PC-9 (cell line): ENCODE measurements at regions not wholly inside any gene's neighbourhood (a gene's known extent, or its start where the extent isn't known, plus 50 kb on each side); places are given as distances from the start of the nearest gene placed in this dataset.

Experiments
- EZH2 ChIP-seq: fragments of 200-600 bp; sonication (generic); IDR thresholded peaks from 2 replicates; pipeline ENCODE4 v1.8.0; 2017; ENCODE audit warnings: antibody characterized with exemption, low read depth
- TF ChIP-seq, protein P1 (sequence below): fragments of 200-600 bp; sonication (generic); conservative IDR thresholded peaks from 2 replicates; pipeline ENCODE4 v1.6.1; 2017; ENCODE audit warnings: mixed run types, antibody characterized with exemption, mild to moderate bottlenecking, moderate library complexity

GRCh38 chrX:99469439-99469838 is 940.6 kb downstream of the PCDH19 start:
- TF ChIP-seq EZH2 = no peak
- TF ChIP-seq, protein P1, sequence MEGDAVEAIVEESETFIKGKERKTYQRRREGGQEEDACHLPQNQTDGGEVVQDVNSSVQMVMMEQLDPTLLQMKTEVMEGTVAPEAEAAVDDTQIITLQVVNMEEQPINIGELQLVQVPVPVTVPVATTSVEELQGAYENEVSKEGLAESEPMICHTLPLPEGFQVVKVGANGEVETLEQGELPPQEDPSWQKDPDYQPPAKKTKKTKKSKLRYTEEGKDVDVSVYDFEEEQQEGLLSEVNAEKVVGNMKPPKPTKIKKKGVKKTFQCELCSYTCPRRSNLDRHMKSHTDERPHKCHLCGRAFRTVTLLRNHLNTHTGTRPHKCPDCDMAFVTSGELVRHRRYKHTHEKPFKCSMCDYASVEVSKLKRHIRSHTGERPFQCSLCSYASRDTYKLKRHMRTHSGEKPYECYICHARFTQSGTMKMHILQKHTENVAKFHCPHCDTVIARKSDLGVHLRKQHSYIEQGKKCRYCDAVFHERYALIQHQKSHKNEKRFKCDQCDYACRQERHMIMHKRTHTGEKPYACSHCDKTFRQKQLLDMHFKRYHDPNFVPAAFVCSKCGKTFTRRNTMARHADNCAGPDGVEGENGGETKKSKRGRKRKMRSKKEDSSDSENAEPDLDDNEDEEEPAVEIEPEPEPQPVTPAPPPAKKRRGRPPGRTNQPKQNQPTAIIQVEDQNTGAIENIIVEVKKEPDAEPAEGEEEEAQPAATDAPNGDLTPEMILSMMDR = no peak
